WTC11 (cell line): ENCODE measurements at regions not wholly inside any gene's neighbourhood (a gene's known extent, or its start where the extent isn't known, plus 50 kb on each side); places are given as distances from the start of the nearest gene placed in this dataset.

ENCODE experiments used
- ATAC-seq: fragments of 200-7000 bp; cut with Tn5 transposase; 2 replicates; pipeline ENCODE4 v1.10.0; 2021; ENCODE audit warnings: mild to moderate bottlenecking, moderate library complexity
- CTCF ChIA-PET: fragments of 300-600 bp; sonication (Branson Sonifier 250); formaldehyde crosslinking; loops from one replicate; lab custom pipeline; 2021; ENCODE audit warnings: antibody characterized with exemption; lab: Charles Lee
- POLR2A ChIA-PET: fragments of 350-600 bp; sonication (Branson Sonifier 250); formaldehyde crosslinking; loops from one replicate; lab custom pipeline; 2021; ENCODE audit warnings: antibody characterized with exemption; lab: Charles Lee
- DNase-seq: peaks from one replicate; pipeline ENCODE4 v3.0.0; 2021; ENCODE audit warnings: low spot score
- H3K27ac Mint-ChIP-seq: 2 replicates; pipeline ENCODE4 v1.8.0; 2021; ENCODE audit warnings: mixed read lengths
- H3K27me3 Mint-ChIP-seq: 2 replicates; pipeline ENCODE4 v1.8.0; 2021; ENCODE audit warnings: low read depth, mild to moderate bottlenecking, moderate library complexity, mixed read lengths
- H3K36me3 Mint-ChIP-seq: 2 replicates; pipeline ENCODE4 v1.8.0; 2021; ENCODE audit warnings: mixed read lengths
- H3K4me1 Mint-ChIP-seq: 2 replicates; pipeline ENCODE4 v1.8.0; 2022; ENCODE audit warnings: mixed read lengths
- H3K4me3 Mint-ChIP-seq: 2 replicates; pipeline ENCODE4 v1.8.0; 2021; ENCODE audit warnings: mild to moderate bottlenecking, moderate library complexity, mixed read lengths
- H3K9me3 Mint-ChIP-seq: 2 replicates; pipeline ENCODE4 v1.8.0; 2021; ENCODE audit warnings: mixed read lengths
- AR ChIP-seq: fragments of 250-450 bp; sonication (Bioruptor Pico); IDR thresholded peaks from 2 replicates; pipeline ENCODE4 v1.9.0; 2021; ENCODE audit warnings: mild to moderate bottlenecking
- ARID4B ChIP-seq: sonication (generic); formaldehyde crosslinking; IDR thresholded peaks from 2 replicates; pipeline ENCODE4 v1.8.0; 2023; ENCODE audit warnings: missing genetic modification reagents, mild to moderate bottlenecking, borderline replicate concordance
- EMX1 ChIP-seq: fragments of 250-450 bp; sonication (Bioruptor Pico); IDR thresholded peaks from 2 replicates; pipeline ENCODE4 v1.8.0; 2021; ENCODE audit warnings: mild to moderate bottlenecking
- FOXJ3 ChIP-seq: sonication (generic); formaldehyde crosslinking; IDR thresholded peaks from 2 replicates; pipeline ENCODE4 v1.9.0; 2021; ENCODE audit warnings: missing genetic modification reagents, mild to moderate bottlenecking, borderline replicate concordance
- GRHL2 ChIP-seq: fragments of 250-450 bp; sonication (Bioruptor Pico); IDR thresholded peaks from 2 replicates; pipeline ENCODE4 v1.8.0; 2022; ENCODE audit warnings: mild to moderate bottlenecking, moderate library complexity; ENCODE audit not compliant: insufficient replicate concordance, severe bottlenecking
- HMGXB4 ChIP-seq: sonication (generic); formaldehyde crosslinking; IDR thresholded peaks from 2 replicates; pipeline ENCODE4 v1.8.1; 2023; ENCODE audit warnings: mild to moderate bottlenecking, moderate library complexity, missing genetic modification reagents
- IRF1 ChIP-seq: sonication (generic); formaldehyde crosslinking; IDR thresholded peaks from 2 replicates; pipeline ENCODE4 v1.8.0; 2023; ENCODE audit warnings: missing genetic modification reagents
- NFE2L1 ChIP-seq: sonication (generic); formaldehyde crosslinking; IDR thresholded peaks from 2 replicates; pipeline ENCODE4 v1.8.1; 2023; ENCODE audit warnings: missing genetic modification reagents
- NFYB ChIP-seq: sonication (generic); formaldehyde crosslinking; conservative IDR thresholded peaks from 2 replicates; pipeline ENCODE4 v1.8.0; 2022; ENCODE audit warnings: low read depth, missing genetic modification reagents
- NR3C1 ChIP-seq: sonication (generic); formaldehyde crosslinking; conservative IDR thresholded peaks from 2 replicates; pipeline ENCODE4 v1.8.1; 2023; ENCODE audit warnings: low read depth, mild to moderate bottlenecking, missing genetic modification reagents
- OVOL2 ChIP-seq: fragments of 250-450 bp; sonication (Bioruptor Pico); IDR thresholded peaks from 2 replicates; pipeline ENCODE4 v1.9.0; 2021; ENCODE audit warnings: mild to moderate bottlenecking, borderline replicate concordance
- PRRX2 ChIP-seq: fragments of 250-450 bp; sonication (Bioruptor Pico); IDR thresholded peaks from 2 replicates; pipeline ENCODE4 v1.8.0; 2021; ENCODE audit warnings: mild to moderate bottlenecking
- SOX15 ChIP-seq: fragments of 250-450 bp; sonication (Bioruptor Pico); IDR thresholded peaks from 2 replicates; pipeline ENCODE4 v1.9.0; 2021; ENCODE audit warnings: mild to moderate bottlenecking
- SP1 ChIP-seq: sonication (generic); formaldehyde crosslinking; conservative IDR thresholded peaks from 2 replicates; pipeline ENCODE4 v1.8.1; 2022; ENCODE audit warnings: missing genetic modification reagents
- TEAD4 ChIP-seq: sonication (generic); formaldehyde crosslinking; IDR thresholded peaks from 2 replicates; pipeline ENCODE4 v1.8.0; 2022; ENCODE audit warnings: mild to moderate bottlenecking, missing genetic modification reagents
- TP53 ChIP-seq: sonication (generic); formaldehyde crosslinking; IDR thresholded peaks from 2 replicates; pipeline ENCODE4 v1.8.1; 2023; ENCODE audit warnings: mild to moderate bottlenecking, missing genetic modification reagents
- ZBTB21 ChIP-seq: sonication (generic); formaldehyde crosslinking; IDR thresholded peaks from 2 replicates; pipeline ENCODE4 v1.8.1; 2023; ENCODE audit warnings: mild to moderate bottlenecking, missing genetic modification reagents, borderline replicate concordance
- ZNF416 ChIP-seq: fragments of 250-450 bp; sonication (Bioruptor Pico); IDR thresholded peaks from 2 replicates; pipeline ENCODE4 v1.9.0; 2021; ENCODE audit warnings: mild to moderate bottlenecking, inconsistent platforms
- ZNF671 ChIP-seq: fragments of 250-450 bp; sonication (Bioruptor Pico); IDR thresholded peaks from 2 replicates; pipeline ENCODE4 v1.8.0; 2021; ENCODE audit warnings: mild to moderate bottlenecking

- TF ChIP-seq OVOL2 (no peak), ARID4B (CRISPR knock-in tag) (no peak), ZBTB21 (CRISPR knock-in tag) (no peak), EMX1 (CRISPR knock-in tag) (no peak), ZNF671 (no peak), NFE2L1 (CRISPR knock-in tag) (no peak), HMGXB4 (no peak), NR3C1 (CRISPR knock-in tag) (no peak), ZNF416 (CRISPR knock-in tag) (no peak)
- no peak overlapping the region for H3K4me3 Mint-ChIP-seq
- H3K36me3 Mint-ChIP-seq: peaks cover 54% of the 10 kb centered on the region
- DNase-seq (no peak), ATAC-seq (no peak)
- ChIA-PET POLR2A (no interaction called here), CTCF (no interaction called here)
- H3K9me3 Mint-ChIP-seq: peaks cover 79% of the 10 kb centered on the region
- H3K27ac Mint-ChIP-seq: no peak overlapping the region
- H3K27me3 Mint-ChIP-seq: peaks cover 7% of the 10 kb centered on the region; the same call in 1 of the 2 replicates
- H3K4me1 Mint-ChIP-seq: no peaks in the 10 kb centered on the region
These were observed 351.9 kb downstream of the FAM72C start for GRCh38 chr1:143619851-143620250.

- H3K9me3 Mint-ChIP-seq: peaks cover 90% of the 10 kb centered on the region
- ATAC-seq (no peak), DNase-seq (no peak)
- H3K27ac Mint-ChIP-seq: no peak overlapping the region
- H3K27me3 Mint-ChIP-seq: peaks cover 14% of the 10 kb centered on the region
- H3K36me3 Mint-ChIP-seq: peaks cover 81% of the 10 kb centered on the region
- no peak overlapping the region for H3K4me3 Mint-ChIP-seq
- TF ChIP-seq PRRX2 (CRISPR knock-in tag) (no peak), SOX15 (CRISPR knock-in tag) (no peak), IRF1 (CRISPR knock-in tag) (no peak), GRHL2 (CRISPR knock-in tag) (no peak), SP1 (CRISPR knock-in tag) (no peak), OVOL2 (no peak), TEAD4 (CRISPR knock-in tag) (no peak), NFYB (CRISPR knock-in tag) (no peak)
- ChIA-PET CTCF (no interaction called here), POLR2A (no interaction called here)
- H3K4me1 Mint-ChIP-seq: no peaks in the 10 kb centered on the region
These were observed 360.6 kb downstream of the FAM72C start for GRCh38 chr1:143611159-143611558.

- ATAC-seq: no peak
- H3K36me3 Mint-ChIP-seq: peaks cover 80% of the 10 kb centered on the region
- no peak overlapping the region for H3K4me3 Mint-ChIP-seq
- H3K9me3 Mint-ChIP-seq: peaks cover 87% of the 10 kb centered on the region
- no peaks in the 10 kb centered on the region for H3K4me1 Mint-ChIP-seq
- CTCF ChIA-PET: no interaction called here
- POLR2A ChIA-PET: no interaction called here
- no peak for DNase-seq
- H3K27me3 Mint-ChIP-seq: peaks cover 14% of the 10 kb centered on the region
- no peak overlapping the region for H3K27ac Mint-ChIP-seq
- no peak for TF ChIP-seq IRF1 (CRISPR knock-in tag)
- TF ChIP-seq AR (CRISPR knock-in tag): no peak
- TF ChIP-seq HMGXB4: no peak
- no peak for TF ChIP-seq FOXJ3 (CRISPR knock-in tag)
- TF ChIP-seq TP53: no peak
These were observed 361.6 kb downstream of the FAM72C start for GRCh38 chr1:143610196-143610595.
